ENCODE measurements at regions not wholly inside any gene's neighbourhood (a gene's known extent, or its start where the extent isn't known, plus 50 kb on each side); places are given as distances from the start of the nearest gene placed in this dataset.

DNA sequence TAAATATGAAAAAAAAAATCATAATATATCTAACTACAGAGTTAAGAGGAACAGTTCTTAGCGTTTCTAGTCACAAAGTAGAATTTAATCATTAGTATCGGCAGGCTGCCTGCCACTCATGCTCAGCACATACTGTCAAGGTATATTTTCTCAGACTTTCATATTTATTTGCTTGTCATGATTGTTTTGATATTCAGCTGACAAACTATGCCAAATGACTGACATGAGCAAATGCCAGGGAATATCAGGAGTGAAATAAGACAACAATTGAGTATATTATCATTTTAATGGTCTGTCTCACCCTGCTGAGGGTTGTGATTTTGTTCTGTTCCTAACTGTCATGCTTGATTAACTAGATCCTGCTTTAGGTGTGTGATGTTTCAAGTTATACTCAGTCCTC, 395.0 kb upstream of the SPOCK3 start:
- Histone ChIP-seq H3K9me3 (ENCODE audit: insufficient read depth, low read depth, low read length) (no peaks in the 10 kb centered on the region), H4K20me1 (ENCODE audit: insufficient read depth, low read length, poor library complexity, severe bottlenecking) (no peaks in the 10 kb centered on the region), H3K9me2 (replicated peaks; ENCODE audit: low read depth, low read length) (no peaks in the 10 kb centered on the region), H3K9ac (ENCODE audit: low read depth, low read length, poor library complexity, severe bottlenecking) (no peak overlapping the region), H2AFZ (ENCODE audit: low read length) (no peak overlapping the region), H3K4me1 (ENCODE audit: insufficient read depth, low read length, poor library complexity, severe bottlenecking) (no peaks in the 10 kb centered on the region), H3K4me2 (ENCODE audit: low read depth, low read length, poor library complexity, severe bottlenecking) (no peak overlapping the region), H3K79me2 (ENCODE audit: insufficient read depth, low read length) (no peaks in the 10 kb centered on the region), H3K27me3 (ENCODE audit: insufficient read depth, low read length, poor library complexity, severe bottlenecking) (no peaks in the 10 kb centered on the region), H3K36me3 (ENCODE audit: insufficient read depth, low read length) (no peaks in the 10 kb centered on the region), H3F3A (ENCODE audit: low read depth) (no peaks in the 10 kb centered on the region), H3K4me3 (ENCODE audit: low read length, poor library complexity, severe bottlenecking) (no peak overlapping the region)
- TF ChIP-seq, protein P1, sequence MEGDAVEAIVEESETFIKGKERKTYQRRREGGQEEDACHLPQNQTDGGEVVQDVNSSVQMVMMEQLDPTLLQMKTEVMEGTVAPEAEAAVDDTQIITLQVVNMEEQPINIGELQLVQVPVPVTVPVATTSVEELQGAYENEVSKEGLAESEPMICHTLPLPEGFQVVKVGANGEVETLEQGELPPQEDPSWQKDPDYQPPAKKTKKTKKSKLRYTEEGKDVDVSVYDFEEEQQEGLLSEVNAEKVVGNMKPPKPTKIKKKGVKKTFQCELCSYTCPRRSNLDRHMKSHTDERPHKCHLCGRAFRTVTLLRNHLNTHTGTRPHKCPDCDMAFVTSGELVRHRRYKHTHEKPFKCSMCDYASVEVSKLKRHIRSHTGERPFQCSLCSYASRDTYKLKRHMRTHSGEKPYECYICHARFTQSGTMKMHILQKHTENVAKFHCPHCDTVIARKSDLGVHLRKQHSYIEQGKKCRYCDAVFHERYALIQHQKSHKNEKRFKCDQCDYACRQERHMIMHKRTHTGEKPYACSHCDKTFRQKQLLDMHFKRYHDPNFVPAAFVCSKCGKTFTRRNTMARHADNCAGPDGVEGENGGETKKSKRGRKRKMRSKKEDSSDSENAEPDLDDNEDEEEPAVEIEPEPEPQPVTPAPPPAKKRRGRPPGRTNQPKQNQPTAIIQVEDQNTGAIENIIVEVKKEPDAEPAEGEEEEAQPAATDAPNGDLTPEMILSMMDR (conservative IDR thresholded peaks at IDR 0.05; ENCODE audit: low read length) = no peak
- TF ChIP-seq EZH2phosphoT487 (IDR thresholded peaks at IDR 0.05; ENCODE audit: borderline replicate concordance) = no peak

DNA sequence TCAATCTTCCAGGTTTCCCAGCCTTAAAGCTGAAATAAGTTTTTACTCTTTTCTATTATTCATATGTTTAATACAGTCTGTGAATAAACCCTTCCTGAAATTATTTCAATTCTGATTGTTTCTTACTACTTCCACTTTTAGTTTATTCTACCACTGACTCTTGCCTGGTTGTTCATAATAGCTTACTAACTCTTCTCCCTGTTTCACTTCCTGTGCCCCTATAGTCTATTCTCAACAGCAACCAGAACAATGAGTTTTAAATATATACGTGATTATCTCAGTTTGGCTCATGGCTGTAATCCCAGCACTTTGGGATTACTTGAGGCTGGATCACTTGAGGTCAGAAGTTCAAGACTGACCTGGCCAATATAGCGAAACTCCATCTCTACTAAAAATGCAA, 408.0 kb upstream of the SPOCK3 start:
- no peaks in the 10 kb centered on the region for H3K36me3 ChIP-seq (ENCODE audit: insufficient read depth, low read length)
- no peaks in the 10 kb centered on the region for H3K27me3 ChIP-seq (ENCODE audit: insufficient read depth, low read length, poor library complexity, severe bottlenecking)
- no peaks in the 10 kb centered on the region for H3F3A ChIP-seq (ENCODE audit: low read depth)
- TF ChIP-seq, protein P1 (conservative IDR thresholded peaks at IDR 0.05; ENCODE audit: low read length) = no peak
- no peak for TF ChIP-seq EZH2phosphoT487 (IDR thresholded peaks at IDR 0.05; ENCODE audit: borderline replicate concordance)
- no peak overlapping the region for H3K4me2 ChIP-seq (ENCODE audit: low read depth, low read length, poor library complexity, severe bottlenecking)
- no peak overlapping the region for H3K9ac ChIP-seq (ENCODE audit: low read depth, low read length, poor library complexity, severe bottlenecking)
- H4K20me1 ChIP-seq (ENCODE audit: insufficient read depth, low read length, poor library complexity, severe bottlenecking) = no peaks in the 10 kb centered on the region
- H3K4me3 ChIP-seq (ENCODE audit: low read length, poor library complexity, severe bottlenecking) = no peak overlapping the region
- H3K4me1 ChIP-seq (ENCODE audit: insufficient read depth, low read length, poor library complexity, severe bottlenecking) = no peaks in the 10 kb centered on the region
- H3K79me2 ChIP-seq (ENCODE audit: insufficient read depth, low read length) = no peaks in the 10 kb centered on the region
- H2AFZ ChIP-seq (ENCODE audit: low read length) = no peak overlapping the region
- 0 out of 2 replicates have a peak, but pooled peaks cover 4% of the 10 kb centered on the region for H3K9me2 ChIP-seq (replicated peaks; ENCODE audit: low read depth, low read length)
- no peaks in the 10 kb centered on the region for H3K9me3 ChIP-seq (ENCODE audit: insufficient read depth, low read depth, low read length)

DNA sequence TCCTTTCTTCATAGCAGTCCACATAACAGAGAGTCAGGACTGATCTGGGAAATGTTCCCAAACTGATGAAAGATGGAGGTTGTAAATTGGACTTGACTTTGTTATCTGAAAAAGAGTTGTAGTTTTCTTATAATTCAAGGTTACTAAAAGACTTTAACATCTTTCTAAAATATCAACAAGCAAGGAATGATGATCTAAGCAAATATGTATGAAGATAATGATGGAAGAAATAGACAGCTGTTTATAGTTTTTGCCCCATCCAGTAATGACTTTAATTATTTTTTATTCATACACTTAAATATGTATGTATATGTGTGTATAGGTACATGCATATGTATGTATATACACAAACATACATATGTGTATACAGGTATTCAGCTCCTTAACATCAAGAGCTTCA, 411.1 kb upstream of the SPOCK3 start:
- Histone ChIP-seq H3K36me3 (ENCODE audit: insufficient read depth, low read length) (no peaks in the 10 kb centered on the region), H3K27me3 (ENCODE audit: insufficient read depth, low read length, poor library complexity, severe bottlenecking) (no peaks in the 10 kb centered on the region), H2AFZ (ENCODE audit: low read length) (no peak overlapping the region), H3K4me2 (ENCODE audit: low read depth, low read length, poor library complexity, severe bottlenecking) (no peak overlapping the region), H3K4me1 (ENCODE audit: insufficient read depth, low read length, poor library complexity, severe bottlenecking) (no peaks in the 10 kb centered on the region), H3K9me2 (replicated peaks; ENCODE audit: low read depth, low read length) (no peaks in the 10 kb centered on the region), H4K20me1 (ENCODE audit: insufficient read depth, low read length, poor library complexity, severe bottlenecking) (no peaks in the 10 kb centered on the region), H3K9ac (ENCODE audit: low read depth, low read length, poor library complexity, severe bottlenecking) (no peak overlapping the region), H3K79me2 (ENCODE audit: insufficient read depth, low read length) (no peaks in the 10 kb centered on the region), H3F3A (ENCODE audit: low read depth) (no peaks in the 10 kb centered on the region), H3K9me3 (ENCODE audit: insufficient read depth, low read depth, low read length) (no peaks in the 10 kb centered on the region), H3K4me3 (ENCODE audit: low read length, poor library complexity, severe bottlenecking) (no peak overlapping the region)
- TF ChIP-seq, protein P1 (conservative IDR thresholded peaks at IDR 0.05; ENCODE audit: low read length) = no peak
- no peak for TF ChIP-seq EZH2phosphoT487 (IDR thresholded peaks at IDR 0.05; ENCODE audit: borderline replicate concordance)
